AG09319 (cell line): ENCODE measurements at regions not wholly inside any gene's neighbourhood (a gene's known extent, or its start where the extent isn't known, plus 50 kb on each side); places are given as distances from the start of the nearest gene placed in this dataset.
"Not testable (repeated sequence)": the region's sequence is repeated elsewhere in the genome, so short reads cannot be mapped to it uniquely, and the experiment has no call there.

Experiments
- DNase-seq: peaks from one replicate; pipeline ENCODE4 v3.0.0-alpha.2; 2010; ENCODE audit warnings: low read depth; ENCODE audit errors: extremely low read depth
- TF ChIP-seq, protein P1 (sequence below): IDR thresholded peaks from 2 replicates; pipeline ENCODE4 v1.5.1; 2011; ENCODE audit warnings: low read depth, mild to moderate bottlenecking, inconsistent platforms, low read length, moderate library complexity

DNA sequence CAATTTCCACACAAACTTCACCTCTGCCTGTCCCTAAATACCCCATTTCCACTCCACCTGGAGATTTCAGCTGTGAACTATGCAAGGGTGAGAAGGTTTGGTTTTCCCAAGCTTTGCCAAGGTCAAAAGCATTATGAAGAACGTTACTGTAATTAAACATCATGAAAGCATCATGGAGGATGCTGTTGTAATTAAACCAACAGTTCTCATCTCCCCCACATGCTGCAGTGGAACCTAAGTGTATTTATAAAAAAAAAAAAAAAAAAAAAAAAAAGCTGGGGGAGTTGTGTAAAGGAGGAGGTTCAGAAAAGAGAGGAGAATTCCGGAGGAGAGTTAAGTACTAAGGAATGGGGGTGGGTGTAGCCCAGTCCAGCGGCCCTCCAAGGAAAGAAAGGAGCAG, 474.9 kb upstream of the JARID2 start:
- DNase-seq = no peak
- TF ChIP-seq, protein P1, sequence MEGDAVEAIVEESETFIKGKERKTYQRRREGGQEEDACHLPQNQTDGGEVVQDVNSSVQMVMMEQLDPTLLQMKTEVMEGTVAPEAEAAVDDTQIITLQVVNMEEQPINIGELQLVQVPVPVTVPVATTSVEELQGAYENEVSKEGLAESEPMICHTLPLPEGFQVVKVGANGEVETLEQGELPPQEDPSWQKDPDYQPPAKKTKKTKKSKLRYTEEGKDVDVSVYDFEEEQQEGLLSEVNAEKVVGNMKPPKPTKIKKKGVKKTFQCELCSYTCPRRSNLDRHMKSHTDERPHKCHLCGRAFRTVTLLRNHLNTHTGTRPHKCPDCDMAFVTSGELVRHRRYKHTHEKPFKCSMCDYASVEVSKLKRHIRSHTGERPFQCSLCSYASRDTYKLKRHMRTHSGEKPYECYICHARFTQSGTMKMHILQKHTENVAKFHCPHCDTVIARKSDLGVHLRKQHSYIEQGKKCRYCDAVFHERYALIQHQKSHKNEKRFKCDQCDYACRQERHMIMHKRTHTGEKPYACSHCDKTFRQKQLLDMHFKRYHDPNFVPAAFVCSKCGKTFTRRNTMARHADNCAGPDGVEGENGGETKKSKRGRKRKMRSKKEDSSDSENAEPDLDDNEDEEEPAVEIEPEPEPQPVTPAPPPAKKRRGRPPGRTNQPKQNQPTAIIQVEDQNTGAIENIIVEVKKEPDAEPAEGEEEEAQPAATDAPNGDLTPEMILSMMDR = no peak

DNA sequence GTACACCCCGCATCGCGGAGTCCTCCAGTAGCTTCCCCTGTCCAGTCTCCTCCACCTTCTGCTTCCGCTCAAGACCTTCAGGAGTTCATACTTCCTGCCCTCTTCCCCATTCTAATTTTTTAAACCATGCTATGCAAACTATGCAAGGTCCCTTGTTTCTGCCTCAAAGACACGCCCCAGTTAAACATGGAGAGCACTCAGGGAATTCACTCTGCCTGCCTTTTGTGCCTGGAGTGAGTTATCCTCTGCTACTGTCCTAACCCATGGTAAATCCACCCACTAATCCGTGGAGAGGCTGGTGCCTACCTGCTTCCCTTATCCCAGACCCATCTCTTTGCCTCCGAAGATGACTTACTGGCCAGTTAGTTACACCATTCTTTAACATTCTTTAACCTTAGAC, 473.7 kb upstream of the JARID2 start:
- TF ChIP-seq, protein P1 = no peak
- no peak for DNase-seq

GRCh38 chr6:14775528-14775927, 470.3 kb upstream of the JARID2 start:
- TF ChIP-seq, protein P1 = no peak
- no peak for DNase-seq

- TF ChIP-seq, protein P1 = no peak
- no peak for DNase-seq
Measured at GRCh38 chr6:14776307-14776706, 469.6 kb upstream of the JARID2 start.

DNA sequence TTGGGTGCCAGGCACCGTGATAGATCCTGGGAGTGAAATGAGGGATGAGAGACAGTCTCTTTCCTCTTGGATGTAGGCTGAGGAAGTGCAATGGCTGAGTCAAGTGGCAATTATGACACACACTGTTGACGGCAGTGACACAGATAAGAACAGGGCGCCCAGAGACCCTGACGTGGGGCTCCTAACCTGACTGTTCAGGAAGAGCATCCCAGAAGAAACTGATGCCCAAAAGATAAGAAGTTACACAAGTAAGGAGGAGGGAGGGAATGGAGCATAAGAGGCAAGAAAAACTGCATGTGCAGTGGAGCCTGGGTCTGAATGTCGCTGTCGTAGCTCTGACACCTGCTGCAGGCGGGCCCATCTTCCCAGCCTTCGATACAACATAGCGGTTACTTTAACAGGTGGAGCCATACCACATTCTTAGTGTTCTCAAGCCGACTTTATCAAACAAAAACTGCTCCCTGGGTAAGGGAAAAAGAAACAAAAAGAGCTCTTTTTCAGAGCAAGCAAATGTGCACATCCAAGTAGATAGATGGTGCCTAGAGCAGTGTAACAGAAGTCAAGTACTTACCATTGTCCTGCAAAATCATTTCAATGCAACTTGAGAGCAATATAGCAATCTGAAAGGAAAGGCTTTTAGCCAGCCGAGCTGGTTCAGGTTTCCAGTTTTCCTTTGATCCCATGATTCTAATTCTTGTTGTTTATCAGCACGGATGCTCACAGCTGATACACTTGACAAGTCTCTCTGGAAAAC, 463.9 kb upstream of the JARID2 start:
- DNase-seq = no peak
- TF ChIP-seq, protein P1 = no peak

DNA sequence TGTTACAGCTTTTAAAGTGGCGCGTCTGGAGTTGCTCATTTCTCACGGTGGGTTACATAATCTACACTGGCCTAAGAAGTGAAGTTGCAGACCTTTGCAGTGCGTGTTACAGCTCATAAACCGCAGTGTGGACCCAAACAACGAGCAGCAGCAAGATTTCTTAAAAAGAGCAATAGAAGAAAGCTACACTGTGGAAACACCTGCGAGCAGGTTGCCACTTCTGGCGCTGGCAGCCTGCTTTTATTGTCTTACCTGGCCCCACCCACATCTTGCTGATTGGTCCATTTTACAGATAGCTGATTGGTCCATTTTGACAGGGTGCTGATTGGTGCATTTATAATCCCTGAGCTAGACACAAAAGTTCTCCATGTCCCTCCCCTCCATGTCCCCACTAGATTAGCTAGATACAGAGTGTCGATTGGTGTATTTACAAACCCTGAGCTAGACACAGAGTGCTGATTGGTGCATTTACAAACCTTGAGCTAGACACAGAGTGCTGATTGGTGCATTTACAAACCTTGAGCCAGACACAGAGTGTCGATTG, 462.9 kb upstream of the JARID2 start:
- DNase-seq = not testable (repeated sequence)

DNA sequence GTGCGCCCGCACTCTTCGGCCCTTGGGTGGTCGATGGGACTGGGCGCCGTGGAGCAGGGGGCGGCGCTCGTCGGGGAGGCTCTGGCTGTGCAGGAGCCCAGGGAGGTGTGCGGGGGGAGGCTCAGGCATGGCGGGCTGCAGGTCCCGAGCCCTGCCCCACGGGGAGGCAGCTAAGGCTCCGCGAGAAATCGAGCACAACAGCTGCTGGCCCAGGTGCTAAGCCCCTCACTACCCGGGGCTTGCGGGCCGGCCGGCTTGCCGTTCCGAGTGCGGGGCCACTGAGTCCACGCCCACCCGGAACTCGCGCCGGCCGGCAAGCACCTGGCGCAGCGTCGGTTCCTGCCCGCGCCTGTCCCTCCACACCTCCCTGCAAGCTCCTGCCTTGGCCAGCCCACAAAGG, 462.3 kb upstream of the JARID2 start:
- DNase-seq = no peak

More for the DNA sequence above, 462.3 kb upstream of the JARID2 start:
- TF ChIP-seq, protein P1 = no peak
